GM12873 (cell line): ENCODE measurements at regions not wholly inside any gene's neighbourhood (a gene's known extent, or its start where the extent isn't known, plus 50 kb on each side); places are given as distances from the start of the nearest gene placed in this dataset.

Experiments
- TF ChIP-seq, protein P1 (sequence below): IDR thresholded peaks from 2 replicates; pipeline ENCODE4 v1.5.1; 2012; ENCODE audit warnings: low read depth, mild to moderate bottlenecking, moderate library complexity, low read length, control low read depth; ENCODE audit not compliant: insufficient read depth; ENCODE audit errors: missing control alignments

DNA sequence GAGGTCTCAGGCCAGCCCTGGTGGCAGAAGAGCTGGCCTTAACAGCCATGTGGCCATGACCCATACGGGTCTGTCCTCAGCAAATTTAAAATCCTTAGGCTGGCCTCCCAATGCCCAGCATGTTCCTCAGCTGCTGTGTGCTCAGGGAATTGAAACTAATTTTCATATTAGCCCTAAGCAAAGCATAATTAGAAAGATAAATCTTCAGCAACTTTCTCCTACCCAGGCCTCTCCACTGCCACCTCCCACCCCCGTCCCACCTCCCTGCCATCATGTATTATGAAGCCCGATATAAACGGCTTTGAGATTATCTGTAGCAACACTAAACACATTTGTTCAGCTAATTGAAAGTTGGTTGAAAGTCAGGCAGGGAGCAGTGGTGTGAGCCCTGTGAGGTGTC, 178.8 kb upstream of the NTM start:
- TF ChIP-seq, protein P1, sequence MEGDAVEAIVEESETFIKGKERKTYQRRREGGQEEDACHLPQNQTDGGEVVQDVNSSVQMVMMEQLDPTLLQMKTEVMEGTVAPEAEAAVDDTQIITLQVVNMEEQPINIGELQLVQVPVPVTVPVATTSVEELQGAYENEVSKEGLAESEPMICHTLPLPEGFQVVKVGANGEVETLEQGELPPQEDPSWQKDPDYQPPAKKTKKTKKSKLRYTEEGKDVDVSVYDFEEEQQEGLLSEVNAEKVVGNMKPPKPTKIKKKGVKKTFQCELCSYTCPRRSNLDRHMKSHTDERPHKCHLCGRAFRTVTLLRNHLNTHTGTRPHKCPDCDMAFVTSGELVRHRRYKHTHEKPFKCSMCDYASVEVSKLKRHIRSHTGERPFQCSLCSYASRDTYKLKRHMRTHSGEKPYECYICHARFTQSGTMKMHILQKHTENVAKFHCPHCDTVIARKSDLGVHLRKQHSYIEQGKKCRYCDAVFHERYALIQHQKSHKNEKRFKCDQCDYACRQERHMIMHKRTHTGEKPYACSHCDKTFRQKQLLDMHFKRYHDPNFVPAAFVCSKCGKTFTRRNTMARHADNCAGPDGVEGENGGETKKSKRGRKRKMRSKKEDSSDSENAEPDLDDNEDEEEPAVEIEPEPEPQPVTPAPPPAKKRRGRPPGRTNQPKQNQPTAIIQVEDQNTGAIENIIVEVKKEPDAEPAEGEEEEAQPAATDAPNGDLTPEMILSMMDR: no peak

DNA sequence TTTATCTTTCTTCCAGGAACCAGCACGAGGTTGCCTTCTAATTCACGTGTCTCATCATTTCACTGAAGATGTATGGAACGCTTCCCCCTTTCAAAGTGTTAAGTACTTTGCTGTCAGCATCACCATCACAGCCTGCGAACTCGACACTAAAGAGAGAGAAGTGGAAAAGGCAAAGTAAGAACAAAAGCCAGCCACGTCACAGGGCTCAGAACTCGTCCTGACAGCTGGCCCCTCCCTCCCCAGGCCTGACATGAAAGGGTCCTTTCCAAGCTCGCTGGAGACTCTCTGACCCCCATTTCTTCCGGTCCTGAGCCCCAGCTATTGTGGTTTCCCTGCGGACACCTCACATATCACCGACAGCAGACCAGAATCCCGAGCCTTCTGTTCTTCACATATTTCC, 177.8 kb upstream of the NTM start:
- TF ChIP-seq, protein P1: no peak

DNA sequence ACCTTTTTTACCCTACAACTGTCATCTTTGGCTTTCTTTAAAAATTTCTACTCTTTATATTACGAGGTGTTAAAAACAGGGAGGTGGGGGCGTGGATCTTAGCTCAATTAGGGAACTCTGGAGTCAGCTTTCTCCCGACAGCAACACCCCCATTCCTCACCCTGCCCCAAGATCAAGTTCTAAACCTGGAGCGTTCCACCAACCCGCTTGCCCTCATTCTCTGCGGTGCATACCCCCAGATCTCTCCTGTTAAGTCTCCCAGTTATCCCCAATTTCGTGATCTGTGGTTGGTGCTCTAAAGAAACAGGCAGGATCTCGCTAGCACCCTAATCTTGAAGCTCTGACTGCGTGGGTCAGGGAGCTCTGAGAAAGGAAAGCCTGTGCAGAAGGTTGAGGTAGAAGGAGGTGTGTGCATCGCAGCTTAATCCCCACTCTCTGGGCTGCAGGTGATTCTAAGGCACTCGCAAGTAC, 177.3 kb upstream of the NTM start:
- TF ChIP-seq, protein P1: no peak

DNA sequence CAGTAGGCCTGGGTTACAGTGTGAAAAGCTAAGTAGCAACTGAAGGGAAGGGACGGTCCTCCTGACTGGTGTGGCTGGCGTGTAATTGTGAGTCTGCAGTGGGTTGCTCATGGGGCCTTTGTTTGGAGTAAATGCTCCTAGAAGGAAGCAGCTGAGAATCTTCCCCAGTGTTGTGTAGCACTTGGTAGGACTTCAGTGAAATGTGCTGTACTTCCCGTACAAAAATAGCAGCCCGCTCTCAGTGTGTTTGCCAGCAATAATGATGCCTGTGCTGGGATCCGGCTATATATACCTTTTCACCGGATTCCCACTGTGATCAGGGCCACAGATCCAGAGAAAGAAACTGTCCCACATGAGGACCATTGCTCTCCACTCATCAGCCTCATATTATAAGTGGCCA, 175.7 kb upstream of the NTM start:
- TF ChIP-seq, protein P1: no peak

DNA sequence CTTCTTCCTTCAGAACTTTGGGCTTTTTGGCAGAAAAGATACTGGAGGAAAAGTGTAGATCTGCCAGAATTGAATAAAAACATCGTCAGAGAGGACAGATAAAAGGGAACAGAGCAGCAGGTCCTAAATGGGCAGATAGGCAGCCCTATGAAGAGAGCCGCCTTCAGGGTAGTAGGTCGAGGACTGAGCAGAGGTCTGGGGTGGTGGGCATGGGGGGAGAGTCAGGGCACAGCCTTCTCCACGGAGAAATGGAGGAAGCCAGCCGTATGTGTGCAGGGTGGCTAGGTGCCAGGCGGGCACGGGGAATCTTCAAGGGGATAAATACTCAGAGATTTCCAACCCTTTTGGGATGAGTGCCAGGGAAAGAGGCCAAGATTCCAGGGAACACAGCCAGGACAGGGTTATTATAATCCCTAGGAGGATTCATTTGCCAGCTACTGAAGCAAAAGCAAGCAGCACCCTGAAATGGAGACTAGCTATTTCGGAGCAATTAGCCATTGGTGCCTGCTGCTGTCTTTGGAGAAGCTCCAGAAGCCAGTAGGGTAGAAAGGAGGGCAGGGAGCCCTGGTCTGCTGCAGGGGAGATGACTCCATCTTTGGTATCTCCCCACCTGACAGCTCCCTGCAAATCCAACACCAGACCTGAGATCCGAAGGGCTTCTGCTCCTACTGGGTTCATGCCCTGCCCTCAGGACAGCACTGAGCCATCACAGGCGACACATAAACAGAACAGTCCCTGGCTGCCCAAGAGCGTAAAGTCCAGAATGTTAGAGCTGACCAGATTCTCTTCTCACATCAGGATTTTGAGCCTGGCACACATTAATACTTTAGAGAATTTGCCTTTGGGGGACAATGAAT, 174.5 kb upstream of the NTM start:
- TF ChIP-seq, protein P1: no peak

DNA sequence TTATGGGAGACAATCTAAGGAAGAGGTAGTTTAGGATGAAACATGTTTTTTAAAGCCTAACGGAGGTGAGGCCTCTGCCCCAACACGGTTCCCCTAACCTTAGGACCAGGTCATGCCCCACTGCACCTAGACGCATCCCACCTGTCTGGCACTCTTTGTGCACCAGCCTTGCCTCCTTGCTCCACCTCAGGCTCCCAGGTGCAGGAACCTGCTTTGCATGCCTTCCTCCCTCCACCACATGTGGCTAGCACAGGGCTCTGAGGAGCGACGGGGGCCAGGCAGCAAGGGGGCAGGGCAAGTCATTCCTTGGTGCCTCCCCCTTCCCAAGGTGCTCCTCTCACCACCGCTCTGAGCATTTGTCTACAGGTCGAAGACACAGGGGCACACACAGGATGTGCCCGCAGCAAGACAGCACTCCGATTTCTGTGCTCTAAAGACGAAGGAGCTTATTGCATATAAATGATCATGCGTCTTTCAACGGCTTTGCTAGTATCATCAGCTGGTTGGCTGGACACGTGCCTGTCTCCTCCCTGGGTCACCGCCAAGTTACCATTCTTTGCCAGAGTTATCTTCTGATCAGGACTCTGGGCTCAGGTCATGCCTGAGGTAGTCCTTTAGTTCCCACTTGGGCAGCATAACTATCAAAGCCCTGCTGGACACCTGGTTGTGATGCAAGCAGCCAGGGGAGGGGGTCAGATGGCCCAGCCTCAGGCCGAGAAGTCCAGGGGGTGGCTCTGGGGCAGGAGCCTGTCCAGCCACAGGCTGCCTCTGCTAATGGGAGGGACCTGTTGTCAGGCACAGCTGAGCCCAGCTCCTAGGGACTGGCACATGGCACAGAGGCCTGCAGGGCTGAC, 172.0 kb upstream of the NTM start:
- TF ChIP-seq, protein P1: no peak

DNA sequence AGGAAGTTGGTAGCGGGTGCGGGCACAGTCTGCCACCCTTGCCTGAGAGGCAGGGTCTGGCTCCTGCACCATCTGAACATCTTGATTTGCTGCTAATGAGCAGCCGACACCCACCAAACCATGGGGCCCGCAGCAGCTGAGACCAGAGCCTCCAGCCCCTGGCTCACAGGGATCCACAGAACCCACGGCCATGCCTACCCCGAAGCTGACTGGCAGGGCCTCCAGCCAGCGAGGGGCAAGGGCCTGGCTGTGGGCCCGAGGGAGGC, 171.5 kb upstream of the NTM start:
- TF ChIP-seq, protein P1: no peak
